GM12878 (cell line): ENCODE measurements at regions not wholly inside any gene's neighbourhood (a gene's known extent, or its start where the extent isn't known, plus 50 kb on each side); places are given as distances from the start of the nearest gene placed in this dataset.

Experiments used
- ATAC-seq: fragments of 200-7000 bp; cut with Tn5 transposase; 3 replicates; pipeline ENCODE4 v1.9.1; 2020; ENCODE audit warnings: mild to moderate bottlenecking, moderate library complexity
- BruUV-seq: library from RNA; stranded (reverse); fragments of 400-500 nt; replicated peaks from 2 replicates; lab custom pipeline; 2021; lab: Mats Ljungman, UMichigan
- CTCF ChIA-PET: fragments of 300-600 bp; sonication (Branson Sonifier 250); formaldehyde crosslinking; extraction: SDS; loops from one replicate; lab custom pipeline; 2021; ENCODE audit warnings: inconsistent platforms; lab: Yijun Ruan, JAX
- POLR2A ChIA-PET: fragments of 350-600 bp; formaldehyde crosslinking; extraction: SDS; loops from one replicate; lab custom pipeline; 2021; ENCODE audit warnings: inconsistent platforms; lab: Charles Lee
- RAD21 ChIA-PET: fragments of 300-600 bp; sonication (Branson Sonifier 250); formaldehyde crosslinking; loops from one replicate; lab custom pipeline; 2023; ENCODE audit warnings: antibody characterized with exemption; ENCODE audit not compliant: unreplicated experiment; lab: Charles Lee
- SMC1A ChIA-PET: fragments of 300-600 bp; sonication (Branson Sonifier 250); formaldehyde crosslinking; loops from one replicate; lab custom pipeline; 2023; ENCODE audit not compliant: unreplicated experiment, uncharacterized antibody; lab: Charles Lee
- DNase-seq: peaks from one replicate; pipeline ENCODE4 v3.0.0-alpha.2; 2011; ENCODE audit warnings: low read depth, low spot score
- FAIRE-seq: peaks from 3 replicates; lab custom pipeline; 2011; peaks lifted over from hg19 to GRCh38; lab: Jason Lieb, UNC
- H2AFZ ChIP-seq: 2 replicates; pipeline ENCODE4 v1.6.0; 2011; ENCODE audit warnings: low read depth, low read length, control low read depth; ENCODE audit not compliant: control insufficient read depth
- H3K27ac ChIP-seq: 2 replicates; pipeline ENCODE4 v1.5.1; 2011; ENCODE audit warnings: control low read depth; ENCODE audit not compliant: control insufficient read depth, insufficient read depth
- H3K27me3 ChIP-seq, 2 experiments: replicated peaks in 1 of 2; 2 replicates each; pipeline versions ENCODE4 v1.6.0 to v1.6.1; 2011; ENCODE audit warnings: low read length in 1 of 2; ENCODE audit not compliant: control insufficient read depth in 2 of 2, insufficient read depth in 2 of 2
- H3K36me3 ChIP-seq, 2 experiments: 2 replicates each; pipeline ENCODE4 v1.5.1; 2011; ENCODE audit warnings: low read length in 1 of 2; ENCODE audit not compliant: control insufficient read depth in 2 of 2, insufficient read depth in 2 of 2
- H3K4me1 ChIP-seq: 2 replicates; pipeline ENCODE4 v1.6.1; 2011; ENCODE audit warnings: mild to moderate bottlenecking, low read length, moderate library complexity, mixed read lengths; ENCODE audit not compliant: control insufficient read depth, insufficient read depth
- H3K4me2 ChIP-seq: 2 replicates; pipeline ENCODE4 v1.6.0; 2011; ENCODE audit warnings: control low read depth; ENCODE audit not compliant: control insufficient read depth, insufficient read depth
- H3K4me3 ChIP-seq: fragments of 200-600 bp; sonication (generic); 2 replicates; pipeline ENCODE4 v1.5.1; 2016
- H3K79me2 ChIP-seq: 2 replicates; pipeline ENCODE4 v1.6.0; 2011; ENCODE audit warnings: low read length; ENCODE audit not compliant: control insufficient read depth, insufficient read depth
- H3K9ac ChIP-seq: 2 replicates; pipeline ENCODE4 v1.8.0; 2011; ENCODE audit warnings: low read length, control low read depth, mixed read lengths; ENCODE audit not compliant: control insufficient read depth, insufficient read depth
- H3K9me3 ChIP-seq: replicated peaks from 3 replicates; pipeline ENCODE4 v1.5.1; 2011; ENCODE audit warnings: mild to moderate bottlenecking, low read length; ENCODE audit not compliant: control insufficient read depth, insufficient read depth
- H4K20me1 ChIP-seq: 2 replicates; pipeline ENCODE4 v1.6.0; 2011; ENCODE audit not compliant: control insufficient read depth, insufficient read depth
- CTCF ChIP-seq, 3 experiments: IDR thresholded peaks in 2 of 3; conservative IDR thresholded peaks in 1 of 3; 2 replicates each; pipeline ENCODE4 v1.5.1; 2011; ENCODE audit warnings: low read depth in 3 of 3, low read length in 3 of 3, mild to moderate bottlenecking in 3 of 3, control low read depth in 2 of 3, moderate library complexity in 2 of 3, inconsistent platforms in 1 of 3, mixed read lengths in 1 of 3; ENCODE audit not compliant: control insufficient read depth in 2 of 3, insufficient read depth in 1 of 3; ENCODE audit errors: extremely low read depth in 1 of 3
- DPF2 ChIP-seq: fragments of 450-650 bp; IDR thresholded peaks from 2 replicates; pipeline ENCODE4 v1.6.1; 2017; ENCODE audit warnings: mild to moderate bottlenecking
- RAD21 ChIP-seq: IDR thresholded peaks from 2 replicates; pipeline ENCODE4 v1.6.1; 2011; ENCODE audit warnings: mild to moderate bottlenecking, low read depth, low read length, moderate library complexity; ENCODE audit not compliant: insufficient read depth
- ZBTB33 ChIP-seq: fragments of 450-650 bp; IDR thresholded peaks from 2 replicates; pipeline ENCODE4 v1.6.1; 2017; ENCODE audit warnings: mild to moderate bottlenecking
- WGBS: methylation state at CpG from one replicate; pipeline ENCODE4 v1.1.6; 2016; ENCODE audit warnings: low lambda C conversion rate; ENCODE audit not compliant: insufficient replicate concordance, insufficient coverage; ENCODE audit errors: missing lambda C conversion rate; 5-methylcytosine and 5-hydroxymethylcytosine counted together
- in situ Hi-C: fragments of 300-500 bp; cut with MboI; formaldehyde crosslinking; loops from 9 replicates; pipeline ENCODE4 v1.14.3; 2018; ENCODE audit warnings: mixed read lengths
- intact Hi-C: fragments of 100-400 bp; cut with micrococcal nuclease; formaldehyde crosslinking; loops from one replicate; pipeline ENCODE4 v1.14.2; 2022; ENCODE audit not compliant: unreplicated experiment

- RAD21 ChIA-PET: no interaction called here
- Histone ChIP-seq H3K4me1 (no peaks in the 10 kb centered on the region), H3K79me2 (no peaks in the 10 kb centered on the region), H3K4me2 (no peak overlapping the region), H2AFZ (no peak overlapping the region), H4K20me1 (no peaks in the 10 kb centered on the region), H3K27ac (no peak overlapping the region), H3K36me3 (no peaks in the 10 kb centered on the region), H3K4me3 (no peak overlapping the region), H3K9me3 (no peaks in the 10 kb centered on the region), H3K27me3 (no peaks in the 10 kb centered on the region), H3K9ac (no peak overlapping the region)
- FAIRE-seq: no peak
- CTCF ChIA-PET: interaction anchor here (0.7 kb wide), 1 partner anchor 648 kb away, joined by 3 read pairs; no protein-coding TSS in a partner anchor
- WGBS: 30% methylated on average over 13 of the region's 13 CpGs
- in situ Hi-C loops (no loop called here), intact Hi-C loops (loop anchor here (10.0 kb wide), 1 partner anchor 595 kb away; no protein-coding TSS in a partner anchor)
- no peak for ATAC-seq
- DNase-seq: no peak
- BruUV-seq: no TSS peak
- peak; percentile 16; the same call in 1 of the 2 replicates for TF ChIP-seq RAD21
- TF ChIP-seq CTCF (IDR thresholded peaks at IDR 0.05 in 2 of 3, conservative IDR thresholded peaks at IDR 0.05 in 1 of 3; ENCODE audit: control insufficient read depth in 2 of 3, extremely low read depth in 1 of 3, insufficient read depth in 1 of 3, low read depth in 3 of 3, low read length in 3 of 3): 0 out of 6 replicates have a peak, but pooled peaks of 1 of the 3 experiments have one; percentile 17
- TF ChIP-seq DPF2: no peak
- TF ChIP-seq ZBTB33: no peak
- SMC1A ChIA-PET: interaction anchor here (0.7 kb wide), 1 partner anchor 129 kb away, joined by 3 read pairs; no protein-coding TSS in a partner anchor
- POLR2A ChIA-PET: no interaction called here
These were observed 443.9 kb upstream of the SLC10A2 start for GRCh38 chr13:103510007-103510535.
